8988T (cell line): ENCODE measurements at regions not wholly inside any gene's neighbourhood (a gene's known extent, or its start where the extent isn't known, plus 50 kb on each side); places are given as distances from the start of the nearest gene placed in this dataset.

Experiments used
- DNase-seq: peaks from one replicate; pipeline ENCODE4 v3.0.0; 2011

DNA sequence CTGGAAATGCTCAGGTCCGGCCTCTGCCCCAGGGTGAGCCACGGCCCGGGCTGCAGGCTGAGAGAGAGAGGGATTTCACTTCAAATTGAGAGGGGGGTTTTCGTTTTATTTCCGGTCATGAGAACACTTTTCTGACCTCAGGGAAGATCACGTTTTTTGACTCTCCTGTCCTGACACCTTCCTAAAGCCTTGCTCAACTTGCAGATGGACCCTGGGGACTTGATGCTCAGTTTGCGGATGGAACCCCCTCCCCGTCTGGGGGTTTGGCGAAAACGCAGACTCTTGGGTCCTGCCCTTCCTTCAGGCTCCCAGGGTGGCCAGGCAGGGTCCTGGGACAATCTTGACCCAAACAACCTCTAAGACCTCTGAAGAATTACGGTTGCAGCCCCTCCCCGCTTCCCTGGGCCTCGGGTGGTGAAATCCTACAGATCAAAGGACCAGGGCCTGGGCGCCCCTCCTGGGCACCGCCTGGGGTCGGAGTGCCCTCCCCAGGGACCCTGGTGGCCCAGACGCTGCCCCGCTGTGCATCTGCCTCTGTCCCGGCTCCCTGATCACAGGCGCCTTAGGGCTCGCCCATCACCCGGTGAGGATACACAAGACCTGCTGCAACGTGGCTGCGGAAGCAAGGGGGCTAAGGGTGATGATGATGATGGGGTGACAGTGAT lies 148.2 kb downstream of the ERMARD start:
- no peak for DNase-seq

DNA sequence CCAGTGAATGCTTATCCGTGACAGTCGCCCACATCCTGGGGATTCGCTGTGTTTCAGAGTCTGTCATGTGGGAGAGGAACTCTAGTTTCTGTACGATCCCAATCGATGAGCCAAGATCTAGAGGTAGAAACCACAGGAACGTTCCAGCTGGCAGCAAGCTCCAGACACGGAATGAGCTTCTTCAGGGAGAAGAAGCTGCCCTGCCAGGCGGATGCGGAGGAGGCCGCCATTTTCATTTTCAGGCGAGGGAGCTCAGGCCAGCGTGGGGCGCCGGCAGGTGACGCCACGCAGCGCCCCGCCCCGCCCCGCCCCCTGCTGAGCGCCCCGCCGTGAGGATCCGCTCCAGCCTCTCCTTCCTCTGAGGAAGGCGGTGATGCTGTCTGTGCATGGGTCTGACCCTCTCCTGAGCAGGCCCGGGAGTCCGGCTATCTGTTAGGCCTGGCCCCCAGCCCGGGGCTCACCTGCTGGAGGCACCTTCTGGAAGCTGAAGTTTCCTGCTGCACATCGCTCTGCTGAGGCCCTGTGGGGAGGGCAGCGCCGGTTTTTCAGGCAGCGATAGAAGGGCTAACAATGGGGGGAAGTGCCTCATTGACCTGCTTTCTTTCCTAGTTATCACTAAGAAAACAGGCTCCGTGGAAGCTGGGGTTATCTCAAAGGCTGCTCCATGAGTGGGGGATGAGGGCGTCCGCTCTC lies 147.5 kb downstream of the ERMARD start:
- DNase-seq = no peak

DNA sequence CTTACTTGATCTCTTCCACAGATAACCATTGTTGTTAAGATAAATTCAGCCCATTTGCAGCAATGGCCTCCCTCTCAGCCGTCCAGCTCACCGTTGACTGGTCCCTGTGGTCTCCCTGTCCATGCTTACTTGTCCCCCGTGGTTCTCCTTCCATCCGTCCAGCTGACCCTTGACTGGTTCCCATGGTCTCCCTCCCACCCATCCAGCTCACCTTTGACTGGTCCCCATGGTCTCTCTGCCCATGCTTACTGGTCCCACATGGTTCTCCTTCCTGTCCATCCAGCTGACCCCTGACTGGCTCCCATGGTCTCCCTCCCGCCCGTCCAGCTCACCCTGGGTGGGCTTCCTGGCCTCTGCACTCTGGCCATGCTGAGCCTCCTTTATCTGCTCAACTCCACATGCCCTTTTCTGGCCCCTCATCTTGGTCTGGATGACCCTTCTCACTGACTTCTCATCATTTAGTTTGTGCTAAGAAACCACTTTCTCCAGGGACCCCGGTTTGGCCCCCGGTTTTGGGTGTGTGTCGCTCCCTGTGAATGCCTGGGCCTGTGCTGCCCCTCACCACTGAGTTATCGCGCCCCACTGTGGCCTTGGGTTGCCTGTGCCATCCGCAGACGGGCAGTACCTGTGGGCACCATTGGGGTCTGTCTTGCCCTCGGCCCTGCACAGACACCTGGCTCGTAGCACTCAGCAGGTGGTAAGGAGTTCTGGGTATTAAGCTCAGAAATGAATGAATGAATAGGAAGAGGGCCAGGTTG lies 146.4 kb downstream of the ERMARD start:
- DNase-seq = no peak

DNA sequence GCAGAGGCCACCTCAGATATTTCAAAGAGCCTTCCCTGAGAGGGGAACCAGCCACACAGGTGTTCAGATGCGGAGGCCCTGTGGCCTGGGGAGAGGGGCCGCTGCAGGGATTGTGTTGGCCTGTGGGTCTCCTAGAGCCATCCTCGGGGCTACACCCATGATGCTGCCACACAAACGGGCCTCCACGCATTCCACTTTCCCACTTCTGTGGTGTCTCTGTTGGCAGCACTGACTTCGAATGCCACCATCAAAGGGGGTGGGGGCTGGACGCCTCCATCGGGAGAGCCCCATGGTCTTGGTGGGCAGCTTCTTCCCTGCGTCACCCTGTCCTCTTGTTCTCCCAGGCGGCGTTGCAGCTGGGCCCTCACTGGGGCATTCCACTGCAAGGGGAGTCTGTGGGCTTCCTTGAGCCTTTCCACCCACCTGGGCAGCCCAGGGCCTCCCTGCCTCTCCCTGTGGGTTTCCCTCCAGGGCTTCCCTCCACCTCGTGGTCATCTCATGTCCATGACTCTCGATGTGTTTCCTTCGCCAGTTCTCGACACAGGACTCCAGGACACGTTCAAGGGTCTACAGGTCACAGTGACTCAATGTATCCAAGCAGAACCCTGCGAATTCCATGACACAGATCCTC lies 145.5 kb downstream of the ERMARD start:
- no peak for DNase-seq

DNA sequence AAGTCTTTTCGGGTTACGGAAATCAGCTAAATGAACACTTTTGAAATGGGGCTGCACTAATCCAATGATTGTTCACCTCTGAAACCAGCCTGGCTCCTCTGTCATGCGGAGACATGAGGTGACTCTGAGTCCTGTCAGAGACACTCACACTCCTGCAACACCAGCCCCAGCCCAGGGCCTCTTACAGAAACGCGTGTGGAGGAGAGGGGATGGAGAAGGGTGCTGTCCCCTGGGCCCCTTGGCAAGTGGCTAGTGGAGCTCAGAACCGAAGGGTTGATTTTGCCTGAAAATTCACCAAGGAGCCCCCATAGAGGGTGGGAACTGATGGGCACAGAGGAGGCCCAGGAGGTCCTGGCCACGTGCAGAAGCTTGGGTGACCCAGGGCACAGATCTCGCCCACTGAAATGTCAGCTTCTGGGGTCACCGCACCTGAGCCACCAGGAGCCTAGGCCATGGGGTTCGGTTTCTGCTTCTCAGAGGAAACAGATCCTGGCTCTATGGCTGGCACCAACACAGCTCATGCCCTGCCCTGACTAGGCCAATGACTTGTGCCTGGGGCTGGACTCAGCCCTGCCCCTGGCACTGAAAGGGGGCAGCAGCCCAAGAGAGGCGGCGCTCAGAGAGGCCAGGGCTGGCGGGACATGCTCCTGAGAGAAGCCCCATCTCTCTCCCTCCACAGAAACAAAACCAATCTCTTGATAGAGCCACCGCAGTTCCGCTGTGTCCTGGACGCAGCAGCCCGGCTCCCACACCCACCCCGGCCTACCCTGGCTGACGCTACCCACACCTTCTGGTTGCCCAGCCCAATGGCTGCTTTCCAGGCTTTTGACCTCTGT lies 144.7 kb downstream of the ERMARD start:
- DNase-seq = no peak

DNA sequence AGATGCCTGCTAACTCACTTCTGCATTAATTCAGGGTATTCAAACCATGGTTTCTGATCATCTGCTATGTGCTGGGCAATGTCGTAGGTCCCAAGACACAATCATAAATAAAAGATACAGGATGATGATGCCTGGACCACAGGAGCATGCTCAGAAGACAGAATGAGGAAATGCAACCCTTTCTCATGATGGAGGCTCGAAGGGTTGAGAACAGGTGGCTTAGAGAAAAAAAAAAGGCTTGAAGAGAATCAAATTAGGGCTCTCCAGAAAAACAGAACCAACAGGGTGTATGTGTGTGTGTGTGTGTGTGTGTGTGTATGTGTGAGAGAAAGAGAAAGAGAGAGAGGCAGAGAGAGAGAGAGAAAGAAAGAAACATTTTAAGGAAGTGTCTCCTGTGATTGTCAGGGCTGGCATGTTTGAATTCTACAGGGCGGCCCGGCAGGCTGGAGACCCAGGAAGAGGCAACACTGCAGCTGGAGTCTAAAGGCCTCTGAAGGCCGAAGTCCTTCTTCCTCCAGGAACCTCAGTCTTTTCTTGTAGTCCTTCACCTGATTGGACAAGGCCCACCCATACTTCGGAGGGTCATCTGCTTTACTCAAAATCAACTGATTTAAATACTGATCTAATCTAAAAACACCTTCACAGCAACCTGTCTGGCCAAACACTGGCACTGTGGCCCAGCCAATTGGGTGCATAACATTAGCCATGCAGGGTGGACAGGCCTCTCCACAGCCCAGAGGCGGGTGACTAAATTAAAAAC lies 143.8 kb downstream of the ERMARD start:
- DNase-seq = no peak

DNA sequence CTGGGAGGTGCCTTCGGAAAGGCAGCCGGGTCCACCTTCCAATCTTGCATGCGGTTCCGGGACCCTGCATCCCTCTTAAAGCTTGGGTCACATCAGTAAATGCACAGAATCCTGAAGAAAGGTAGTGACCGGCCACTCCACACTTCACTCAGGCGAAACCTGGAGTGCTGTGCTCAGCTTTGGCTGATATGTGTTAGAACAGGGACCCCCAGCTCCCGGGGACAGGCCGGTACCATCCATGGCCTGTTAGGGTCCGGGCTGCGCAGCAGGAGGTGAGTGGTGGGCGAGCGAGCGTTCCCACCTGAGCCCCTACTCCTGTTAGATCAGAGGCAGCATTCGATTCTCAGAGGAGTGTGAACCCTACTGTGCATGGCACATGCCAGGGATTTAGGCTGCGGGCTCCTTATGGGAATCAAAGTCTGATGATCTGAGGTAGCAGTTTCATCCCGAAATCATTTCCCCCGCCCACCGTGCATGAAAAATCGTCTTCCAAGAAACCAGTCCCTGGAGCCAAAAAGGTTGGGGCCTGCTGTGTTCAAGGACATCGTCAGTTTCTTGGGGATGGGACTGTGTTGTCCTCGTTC lies 143.0 kb downstream of the ERMARD start:
- DNase-seq = no peak

DNA sequence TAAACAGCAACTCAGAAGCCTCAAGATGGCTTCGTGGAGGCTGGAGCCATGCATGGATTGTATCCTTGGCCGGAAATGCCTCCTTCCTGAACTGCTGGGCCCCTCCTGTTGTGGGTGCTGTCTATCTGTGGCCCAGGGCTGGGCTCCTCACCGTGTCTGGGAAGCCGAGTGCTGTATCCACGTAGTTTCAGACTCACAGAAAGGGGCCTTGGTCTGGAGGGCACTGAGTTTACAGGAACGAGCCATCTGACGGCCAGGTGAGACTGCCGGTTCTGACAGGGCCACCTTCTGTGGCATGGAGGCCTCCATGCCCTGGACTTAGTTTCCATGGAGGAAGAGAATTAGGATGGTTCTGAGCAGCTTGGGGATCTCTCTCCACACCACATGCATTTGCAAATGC lies 142.2 kb downstream of the ERMARD start:
- DNase-seq = no peak

DNA sequence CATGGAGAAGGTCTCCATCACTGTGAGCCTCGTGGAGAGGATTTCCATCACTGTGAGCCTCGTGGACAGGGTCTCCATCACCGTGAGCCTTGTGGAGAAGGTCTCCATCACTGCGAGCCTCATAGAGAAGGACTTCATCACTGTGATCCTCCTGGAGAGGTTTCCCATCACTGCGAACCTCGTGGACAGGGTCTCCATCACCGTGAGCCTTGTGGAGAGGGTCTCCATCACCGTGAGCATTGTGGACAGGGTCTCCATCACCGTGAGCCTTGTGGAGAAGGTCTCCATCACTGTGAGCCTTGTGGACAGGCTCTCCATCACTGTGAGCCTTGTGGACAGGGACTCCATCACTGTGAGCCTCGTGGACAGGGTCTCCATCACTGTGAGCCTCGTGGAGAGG lies 140.4 kb downstream of the ERMARD start:
- DNase-seq = no peak

DNA sequence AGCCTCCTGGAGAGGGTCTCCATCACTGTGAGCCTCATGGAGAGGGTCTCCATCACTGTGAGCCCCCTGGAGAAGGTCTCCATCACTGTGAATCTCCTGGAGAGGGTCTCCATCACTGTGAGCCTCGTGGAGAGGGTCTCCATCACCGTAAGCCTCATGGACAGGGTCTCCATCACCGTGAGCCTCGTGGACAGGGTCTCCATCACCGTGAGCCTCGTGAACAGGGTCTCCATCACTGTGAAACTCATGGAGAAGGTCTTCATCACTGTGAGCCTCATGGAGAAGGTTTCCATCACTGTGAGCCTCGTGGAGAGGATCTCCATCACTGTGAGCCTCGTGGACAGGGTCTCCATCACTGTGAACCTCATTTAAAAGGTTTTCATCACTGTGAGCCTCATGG lies 140.0 kb downstream of the ERMARD start:
- no peak for DNase-seq

DNA sequence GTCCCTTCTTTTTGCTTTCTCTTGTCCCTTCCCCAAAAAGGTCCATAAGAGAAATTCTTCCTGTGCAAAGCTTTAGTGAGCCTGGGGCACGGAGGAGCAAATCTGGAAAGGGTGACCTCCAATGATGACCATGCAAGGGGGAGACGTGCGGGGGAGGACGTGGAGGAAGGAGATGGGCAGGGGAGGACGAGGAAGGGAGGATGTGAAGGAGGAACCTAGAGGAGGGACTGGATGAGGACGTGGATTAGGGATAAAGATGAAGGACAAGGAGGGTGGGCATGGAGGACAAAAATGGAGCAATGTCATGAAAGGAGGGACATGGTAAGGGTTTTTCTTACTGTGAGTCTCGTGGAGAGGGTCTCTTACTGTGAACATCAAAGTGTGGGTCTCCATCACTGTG lies 139.5 kb downstream of the ERMARD start:
- no peak for DNase-seq

DNA sequence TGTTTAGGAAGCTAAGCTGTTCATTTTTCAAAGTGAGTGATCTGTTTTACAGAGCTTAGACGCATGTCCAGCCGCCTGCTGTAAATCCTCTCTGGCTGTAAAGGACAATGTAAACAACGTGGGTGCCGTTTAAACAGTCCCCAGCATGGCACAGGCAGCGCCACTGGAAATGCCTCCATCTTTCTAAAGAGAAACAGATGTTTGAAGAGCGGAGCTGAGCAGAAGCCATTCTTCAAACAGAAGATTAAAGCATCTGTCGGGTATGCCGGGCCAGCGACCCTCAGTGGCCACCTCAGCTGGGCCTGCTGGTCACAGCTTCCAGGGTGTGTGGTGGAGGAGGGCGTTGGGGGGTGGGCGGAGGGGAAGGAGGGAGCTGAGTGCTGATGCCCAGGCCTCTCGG lies 138.6 kb downstream of the ERMARD start:
- no peak for DNase-seq

DNA sequence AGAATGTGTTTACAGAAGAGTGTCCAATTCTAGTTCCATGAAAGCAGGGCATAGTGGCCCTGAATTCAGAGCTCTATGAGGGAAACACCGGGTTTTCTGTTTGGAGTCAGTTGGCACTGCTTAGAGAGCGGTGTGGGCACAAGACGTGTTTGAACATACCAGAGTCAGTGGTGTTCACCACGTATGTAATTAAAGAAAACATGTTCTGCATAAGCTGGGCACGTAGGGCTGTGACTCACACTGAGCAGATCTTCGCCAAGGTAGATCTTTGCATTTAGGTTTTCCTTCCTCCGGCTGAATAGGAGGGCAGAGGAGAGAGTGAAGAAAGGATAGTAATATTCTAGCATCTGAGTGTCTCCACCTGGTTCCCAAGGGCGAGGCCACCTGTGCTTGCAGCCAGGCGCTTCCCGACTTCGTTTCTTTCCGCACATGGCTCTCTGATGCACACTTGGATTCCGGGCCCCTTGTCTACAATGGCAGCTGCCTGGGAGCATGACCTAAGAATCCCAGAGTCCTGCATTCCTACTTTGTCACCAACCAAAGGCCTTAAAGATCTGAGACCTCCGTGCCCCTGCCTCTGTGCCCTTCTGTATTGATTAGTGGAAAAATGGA lies 136.2 kb downstream of the ERMARD start:
- DNase-seq = no peak

DNA sequence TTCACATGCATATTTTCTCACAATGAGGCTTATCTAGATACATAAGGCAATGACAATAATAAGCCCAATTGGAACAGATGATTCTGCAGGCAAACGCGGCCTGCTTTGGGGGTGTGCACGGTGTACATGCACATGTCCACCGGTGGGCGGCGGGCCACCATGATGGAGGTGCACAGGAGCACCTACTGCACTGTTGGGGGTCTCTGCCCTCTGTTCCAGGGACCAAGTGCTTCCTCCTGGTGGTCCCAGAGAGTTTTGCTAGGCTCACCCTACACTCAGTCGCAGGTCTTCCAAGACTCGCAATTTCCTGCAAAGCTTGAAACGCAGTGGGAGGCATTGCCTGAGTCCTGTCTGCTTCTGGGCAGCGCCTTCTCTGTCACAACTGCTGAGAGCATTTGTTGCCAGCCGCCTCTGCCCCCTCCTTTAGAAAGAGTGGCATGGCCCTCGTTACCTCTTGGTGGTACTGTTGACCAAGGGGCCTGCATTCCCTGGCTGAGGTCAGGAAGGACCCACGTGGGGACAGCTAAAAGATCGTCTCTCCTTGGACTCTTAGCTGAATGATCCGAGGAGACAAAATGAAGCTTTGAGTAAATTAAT lies 135.3 kb downstream of the ERMARD start:
- no peak for DNase-seq

DNA sequence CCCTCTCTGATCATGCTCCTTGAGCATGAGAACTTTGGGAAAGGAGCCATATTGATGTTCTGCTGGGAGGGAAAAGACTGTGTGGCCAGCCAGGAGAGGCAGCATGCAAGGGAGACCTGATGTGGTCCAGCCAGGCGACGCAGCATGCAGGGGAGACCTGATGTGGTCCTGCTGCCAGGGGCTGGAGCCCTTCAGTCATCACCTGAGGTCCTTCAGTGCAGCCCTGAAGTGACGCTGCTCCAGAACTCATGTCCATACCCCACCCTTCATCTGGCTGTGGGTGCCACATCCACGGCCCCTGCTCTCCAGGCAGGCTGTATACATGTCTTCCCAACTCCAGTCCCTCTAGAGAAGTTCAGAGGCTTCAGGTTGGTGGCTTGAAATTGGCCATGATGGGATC lies 134.4 kb downstream of the ERMARD start:
- DNase-seq = no peak

DNA sequence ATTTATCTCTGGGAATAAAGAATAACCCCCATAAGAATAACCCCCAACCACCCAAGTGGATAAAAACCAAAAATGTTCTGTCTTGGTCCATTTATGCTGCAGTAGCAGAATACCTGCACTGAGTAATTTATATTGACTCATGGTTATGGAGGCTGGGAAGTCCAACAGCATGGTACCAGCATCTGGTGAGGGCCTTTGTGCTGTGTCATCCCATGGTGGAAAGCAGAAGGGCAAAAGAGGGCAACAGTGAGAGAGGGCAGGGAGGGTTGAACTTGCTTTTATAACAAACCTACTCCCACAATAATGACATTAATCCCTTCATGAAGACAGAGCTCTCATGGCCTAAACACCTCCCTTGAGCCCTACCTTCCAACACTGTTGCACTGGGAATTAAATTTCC lies 133.7 kb downstream of the ERMARD start:
- DNase-seq = no peak

DNA sequence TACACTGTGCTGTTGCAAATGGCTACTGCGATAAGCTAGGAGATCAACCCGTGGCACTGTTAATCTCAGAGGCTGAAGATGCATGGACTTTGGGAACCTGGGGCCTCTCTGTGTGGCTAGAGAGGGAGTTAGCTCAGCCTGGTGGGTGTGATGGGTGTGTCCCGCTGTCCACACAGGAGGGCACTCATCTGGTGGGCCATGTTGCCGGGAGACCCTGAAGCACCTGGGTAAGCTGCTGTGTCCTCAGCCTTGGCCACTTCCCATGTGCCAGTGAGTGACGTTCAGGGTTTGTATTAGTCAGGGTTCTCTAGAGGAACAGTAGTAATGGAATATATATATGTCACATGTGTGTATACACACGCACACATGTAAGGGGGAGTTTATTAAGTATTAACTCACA lies 132.7 kb downstream of the ERMARD start:
- DNase-seq = no peak

DNA sequence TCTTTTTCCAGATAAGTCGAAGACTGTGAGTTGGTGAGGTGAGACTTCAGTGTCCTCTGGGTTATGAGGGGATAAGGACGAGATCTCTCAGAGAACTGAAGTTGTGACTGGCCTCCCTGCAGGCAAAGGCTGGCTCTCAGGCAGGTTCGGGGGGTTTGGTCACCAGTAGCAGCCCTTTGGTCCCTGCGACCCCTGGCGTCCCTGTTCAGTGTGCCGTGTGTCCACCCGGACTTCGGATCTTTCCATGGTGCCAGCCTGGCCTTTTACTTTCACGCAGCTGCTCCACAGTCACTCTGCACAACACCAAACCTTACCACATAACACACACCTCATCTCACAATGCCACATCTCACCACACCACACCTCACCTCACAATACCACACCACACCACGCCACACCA lies 131.9 kb downstream of the ERMARD start:
- DNase-seq = no peak

DNA sequence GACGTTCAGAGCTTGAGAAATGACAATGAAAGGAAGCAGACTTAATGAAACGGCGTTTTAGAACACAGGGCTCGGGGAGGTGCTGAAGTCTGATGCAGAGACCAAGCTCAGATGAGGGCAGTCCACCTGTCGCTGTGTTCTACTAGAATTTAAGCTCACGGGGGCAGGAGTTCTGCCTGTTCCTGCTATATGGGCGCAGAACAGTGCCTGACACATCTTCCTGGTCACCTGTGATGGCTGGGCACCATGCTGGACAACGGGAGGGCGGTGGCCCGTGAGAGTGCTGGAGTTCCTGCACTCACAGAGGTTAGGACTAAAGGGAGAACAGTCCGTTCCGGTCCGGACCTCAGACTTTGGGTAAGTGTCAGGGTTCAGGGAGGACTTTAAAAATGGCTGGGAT lies 130.6 kb downstream of the ERMARD start:
- DNase-seq = no peak

DNA sequence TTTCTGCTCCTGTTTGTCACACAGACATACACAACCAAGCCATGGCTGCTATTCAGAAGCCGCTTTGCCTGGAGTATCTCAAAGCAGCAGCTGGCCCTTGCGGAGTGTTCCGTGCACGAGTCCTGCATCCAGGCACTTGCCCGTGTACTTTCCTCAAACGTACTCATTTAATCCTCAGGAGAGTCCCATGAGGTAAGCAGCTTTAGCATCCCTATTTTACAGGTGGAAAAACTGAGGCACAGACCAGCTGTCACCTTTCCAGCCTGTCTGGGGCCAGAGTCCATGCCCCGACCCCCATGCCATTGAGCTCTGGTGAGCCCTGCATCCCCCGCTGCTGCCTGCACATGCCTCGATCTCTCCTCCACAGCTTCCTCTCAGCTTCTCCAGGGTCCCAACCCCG lies 130.0 kb downstream of the ERMARD start:
- no peak for DNase-seq

DNA sequence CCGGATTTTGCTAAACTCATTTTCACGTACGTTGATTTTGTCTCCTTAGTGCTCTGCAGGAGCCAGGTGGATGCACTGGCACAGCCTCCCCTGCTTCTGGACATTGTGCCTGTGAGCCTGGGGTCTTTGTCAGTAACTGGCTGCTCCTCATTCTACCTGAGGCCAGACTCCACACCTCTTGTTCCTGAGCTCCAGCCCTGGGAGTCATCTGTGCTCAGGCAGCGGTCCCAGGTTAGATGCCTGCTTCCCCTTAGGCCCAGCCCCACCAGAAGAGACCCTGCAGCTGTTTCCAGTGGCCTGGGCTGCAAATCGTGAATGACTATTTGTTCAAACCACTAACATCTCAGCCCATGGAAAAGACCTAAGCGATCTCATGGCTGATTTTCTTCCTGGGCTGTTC lies 129.1 kb downstream of the ERMARD start:
- DNase-seq = no peak
